ENCODE measurements at regions not wholly inside any gene's neighbourhood (a gene's known extent, or its start where the extent isn't known, plus 50 kb on each side); places are given as distances from the start of the nearest gene placed in this dataset.

GRCh38 chr5:166377756-166378155, 1913.7 kb upstream of the WWC1 start:
- DNase-seq, result no peak

DNA sequence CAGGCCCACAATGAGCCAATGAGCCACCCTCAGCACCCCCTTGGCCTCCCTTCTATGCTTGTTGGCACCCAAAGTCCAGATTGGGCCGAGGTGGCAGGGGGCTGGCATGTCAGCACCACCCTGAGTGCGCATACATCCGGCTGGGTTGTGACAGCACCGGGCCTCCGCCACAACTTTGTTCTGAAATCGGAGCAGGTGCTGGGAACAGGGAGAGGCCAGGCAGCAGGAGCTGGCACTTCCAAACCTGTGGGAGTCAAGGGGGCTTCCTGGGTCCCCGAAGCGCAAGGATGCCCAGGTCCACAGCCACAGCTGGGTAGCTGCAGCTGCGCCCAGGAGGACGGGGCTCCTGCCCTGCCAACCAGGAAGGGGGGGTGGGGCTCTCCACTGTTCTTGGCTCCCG, 1911.9 kb upstream of the WWC1 start:
- no peak for DNase-seq

DNA sequence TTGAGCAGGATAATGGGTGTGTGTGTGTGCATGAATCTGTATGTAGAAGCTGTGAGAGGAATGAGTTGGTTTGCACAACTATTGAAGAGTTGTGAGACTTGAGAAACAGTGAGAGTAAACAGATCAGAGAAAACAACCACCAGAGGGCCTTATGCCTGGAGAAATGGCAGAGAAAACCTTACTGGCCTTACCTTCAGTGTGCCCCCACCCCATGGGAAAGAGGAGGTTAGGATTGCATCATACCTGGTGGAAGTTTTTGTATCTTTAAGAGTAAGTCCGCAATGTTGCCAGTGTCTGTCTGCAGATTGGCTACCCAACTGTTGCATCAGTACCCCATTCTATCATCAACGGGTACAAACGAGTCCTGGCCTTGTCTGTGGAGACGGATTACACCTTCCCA, 1909.4 kb upstream of the WWC1 start:
- DNase-seq, result no peak

DNA sequence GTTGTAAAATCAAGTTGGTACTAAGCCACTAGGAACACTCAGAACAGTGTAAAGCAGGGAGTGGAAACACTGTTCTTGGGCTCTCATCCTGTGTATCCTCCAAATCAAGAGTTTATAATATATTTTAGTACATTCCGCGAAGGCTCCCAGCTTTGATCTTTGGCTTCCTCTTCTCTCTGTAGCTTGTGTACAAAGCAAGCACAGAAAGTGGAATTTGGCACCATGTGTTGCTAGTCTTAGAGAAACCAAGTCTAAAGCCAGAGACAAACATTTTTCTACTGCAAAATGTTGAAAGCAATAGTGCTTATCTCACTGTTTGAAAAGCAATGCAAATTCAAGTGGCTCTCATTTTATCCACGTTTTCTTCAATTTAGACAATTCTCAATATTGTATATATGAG, 1893.3 kb upstream of the WWC1 start:
- DNase-seq, result no peak

DNA sequence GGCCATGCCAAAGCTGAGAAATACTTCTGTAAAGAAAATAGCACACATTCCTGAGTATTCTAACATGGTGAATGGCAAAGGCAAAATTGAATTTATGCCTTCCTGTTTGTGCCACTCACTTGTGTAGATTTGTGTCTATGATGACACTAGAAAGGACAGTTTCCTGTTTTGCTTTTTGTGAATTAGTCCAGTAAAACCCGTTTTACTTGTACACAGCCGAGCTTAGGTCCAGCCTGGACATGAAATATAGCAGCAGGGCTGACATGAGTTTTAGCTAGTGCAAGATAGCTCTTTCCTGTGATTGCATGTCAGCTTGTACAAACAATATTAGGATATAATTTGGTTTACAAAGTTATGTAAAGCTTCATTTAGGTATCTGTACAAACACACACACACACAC, 1891.7 kb upstream of the WWC1 start:
- no peak for DNase-seq

DNA sequence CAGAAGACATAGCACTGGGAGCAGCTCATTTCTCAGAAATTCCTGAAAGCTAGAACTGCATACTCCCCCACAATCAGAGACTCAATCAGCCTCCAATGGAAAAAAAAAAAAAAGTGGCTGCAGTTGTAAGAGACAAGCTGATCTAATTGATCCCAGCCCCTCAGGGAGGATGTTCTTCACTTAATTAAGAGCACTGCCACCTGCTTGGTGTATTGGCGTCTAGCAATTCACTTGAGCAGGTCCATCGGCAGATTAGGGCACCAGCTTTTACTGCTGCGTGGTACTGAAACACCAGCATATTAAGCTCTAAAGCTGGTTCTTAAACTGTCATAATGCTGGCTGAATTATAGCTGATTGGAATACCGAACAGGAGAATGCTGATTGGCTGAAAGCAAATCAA, 1890.1 kb upstream of the WWC1 start:
- DNase-seq, result no peak

GRCh38 chr5:166412191-166412590, 1879.3 kb upstream of the WWC1 start:
- DNase-seq, result no peak

DNA sequence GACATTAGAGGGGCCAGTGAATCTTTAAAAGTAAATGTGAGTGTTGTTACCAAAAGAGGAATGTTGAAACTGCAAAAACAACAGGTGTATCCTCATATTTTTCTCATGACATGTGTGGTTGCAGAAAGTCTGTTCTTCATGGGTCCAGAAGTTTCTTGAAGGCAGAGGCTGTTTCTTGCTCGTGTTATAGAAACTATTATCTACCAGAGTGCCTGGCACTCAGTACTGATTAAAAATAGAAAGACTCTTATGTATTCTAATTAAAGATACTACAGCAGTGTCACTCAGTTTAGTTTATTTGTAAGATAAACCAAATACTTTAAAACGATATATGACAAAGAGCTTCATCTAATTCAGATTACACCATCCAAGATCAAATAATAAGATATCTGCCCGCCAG, 1864.2 kb upstream of the WWC1 start:
- DNase-seq, result no peak

- no peak for DNase-seq
Observed at GRCh38 chr5:166428264-166428803, 1863.1 kb upstream of the WWC1 start.

GRCh38 chr5:166430491-166431319, 1860.7 kb upstream of the WWC1 start:
- DNase-seq, result no peak

DNA sequence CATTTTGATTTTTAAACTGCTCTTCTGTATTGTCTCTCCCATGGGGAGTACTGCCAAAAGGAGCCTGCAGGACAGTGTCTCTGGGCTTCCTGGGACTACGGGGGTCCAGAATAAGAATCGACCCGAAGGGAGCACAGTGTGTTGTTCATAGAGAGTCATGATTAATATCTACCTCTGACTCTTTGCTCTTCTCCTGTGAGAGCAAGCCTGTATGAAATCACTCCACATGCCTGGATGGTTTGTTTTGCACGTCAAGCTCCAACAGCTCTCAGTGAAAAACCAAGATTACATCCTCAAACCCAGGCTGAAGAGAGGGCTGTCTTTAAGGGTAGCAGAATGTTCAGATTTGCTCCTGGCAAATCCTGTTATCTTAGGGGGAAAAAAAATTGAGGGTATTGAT, 1860.0 kb upstream of the WWC1 start:
- no peak for DNase-seq

GRCh38 chr5:166433679-166434078, 1857.8 kb upstream of the WWC1 start:
- no peak for DNase-seq

DNA sequence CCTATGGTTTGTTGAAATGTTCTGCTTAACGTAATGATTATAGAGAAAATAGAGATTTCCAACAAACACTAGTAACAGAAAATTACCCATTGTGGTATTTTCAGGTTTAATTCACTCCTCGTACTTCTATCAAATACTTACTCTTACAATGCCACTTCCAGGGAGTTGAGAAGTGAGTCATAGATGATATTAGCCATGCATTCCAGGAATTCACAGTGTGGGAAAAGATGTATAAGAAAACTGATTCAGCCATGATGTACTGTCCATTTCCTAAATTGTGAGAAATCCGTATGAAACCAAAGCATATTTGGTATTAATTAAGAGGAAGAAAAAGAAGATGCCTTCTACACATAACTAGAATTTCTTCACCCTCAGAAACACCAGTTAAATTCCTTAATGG, 1854.6 kb upstream of the WWC1 start:
- no peak for DNase-seq

DNA sequence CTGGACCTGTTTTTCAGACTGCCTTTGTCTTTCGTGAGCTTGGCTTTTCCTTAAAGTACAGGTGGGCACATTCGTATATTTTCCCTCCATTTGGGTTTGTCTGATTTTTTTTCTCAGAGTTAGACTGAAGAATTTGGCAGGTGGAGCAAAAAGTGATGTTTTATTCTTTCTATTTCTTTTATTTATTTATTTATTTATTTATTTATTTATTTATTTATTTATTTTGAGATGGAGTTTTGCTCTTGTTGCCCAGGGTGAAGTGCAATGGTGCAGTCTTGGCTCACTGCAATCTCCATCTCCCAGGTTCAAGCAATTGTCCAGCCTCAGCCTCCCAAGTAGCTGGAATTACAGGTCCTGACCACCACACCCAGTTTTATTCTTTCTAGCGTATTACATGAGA, 1805.1 kb upstream of the WWC1 start:
- no peak for DNase-seq

DNA sequence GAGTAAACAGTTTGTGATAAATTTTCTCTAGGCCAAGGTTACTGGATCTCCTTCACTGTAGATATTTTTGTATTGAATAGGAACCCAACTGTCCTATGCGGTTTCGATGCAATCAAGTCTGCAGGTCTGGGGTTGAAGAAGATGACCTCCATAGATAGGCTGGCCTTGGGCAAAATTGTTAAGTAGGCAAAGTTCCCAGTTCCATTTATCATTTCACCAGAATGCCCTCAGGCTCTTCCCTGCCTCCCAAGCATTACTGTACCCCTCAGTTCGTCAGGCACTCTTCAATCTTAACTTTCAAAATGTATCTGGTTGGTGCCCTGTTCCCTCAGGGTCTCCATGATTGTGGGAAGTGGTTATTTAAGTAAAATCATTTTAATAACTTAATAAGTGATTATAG, 1802.9 kb upstream of the WWC1 start:
- DNase-seq, result no peak

GRCh38 chr5:166493040-166493439, 1798.4 kb upstream of the WWC1 start:
- no peak for DNase-seq

- DNase-seq, result no peak
Observed at GRCh38 chr5:166493612-166494011, 1797.8 kb upstream of the WWC1 start.

DNA sequence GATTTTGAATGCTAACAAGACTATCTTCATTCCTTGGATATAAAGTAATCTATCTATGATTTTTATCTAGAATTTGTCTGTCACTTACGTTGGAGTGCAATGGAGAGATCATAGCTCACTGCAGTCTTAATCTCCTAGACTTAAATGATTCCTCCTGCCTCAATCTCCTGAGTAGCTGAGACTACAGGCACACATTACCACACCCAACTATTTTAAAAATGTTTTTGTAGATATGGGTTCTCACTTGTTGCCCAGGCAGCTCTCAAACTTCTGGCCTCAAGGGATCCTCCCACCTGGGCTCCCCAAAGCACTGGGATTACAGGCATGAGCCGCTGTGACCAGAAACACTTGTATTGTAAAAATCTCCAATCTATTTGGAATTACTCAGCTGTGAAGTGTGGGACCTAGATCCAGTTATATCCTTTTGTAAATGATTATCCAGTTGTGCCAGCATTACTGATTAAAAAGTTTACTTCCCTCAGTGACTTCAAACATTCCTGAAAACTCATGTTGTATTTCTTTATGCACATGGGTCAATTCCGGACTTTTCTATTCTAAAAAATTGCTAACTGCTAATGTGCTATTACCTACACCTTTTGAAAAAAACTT, 1793.8 kb upstream of the WWC1 start:
- DNase-seq, result no peak

GRCh38 chr5:166499447-166500240, 1791.8 kb upstream of the WWC1 start:
- DNase-seq, result no peak

DNA sequence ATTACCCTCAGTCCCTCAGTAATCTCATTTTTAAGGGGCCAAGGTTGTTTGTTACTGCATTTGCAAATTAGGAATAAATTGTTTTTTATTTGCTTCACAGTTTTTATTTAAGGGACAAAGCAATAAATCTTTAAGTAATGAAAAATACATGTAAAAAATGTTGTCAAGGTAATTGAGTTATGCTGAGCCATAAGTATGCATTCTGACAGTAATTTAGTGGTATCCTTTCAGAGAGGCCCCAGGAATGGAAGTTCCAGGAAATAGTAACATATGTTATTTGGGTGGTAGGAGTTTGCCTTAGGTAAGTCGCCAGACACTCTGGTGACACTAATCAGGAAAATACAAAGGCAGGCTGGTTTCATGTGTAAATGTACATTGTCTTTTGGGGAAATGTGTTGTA, 1787.9 kb upstream of the WWC1 start:
- no peak for DNase-seq

GRCh38 chr5:166505067-166505466, 1786.4 kb upstream of the WWC1 start:
- DNase-seq, result no peak

- no peak for DNase-seq
Observed at GRCh38 chr5:166505544-166505943, 1785.9 kb upstream of the WWC1 start.

DNA sequence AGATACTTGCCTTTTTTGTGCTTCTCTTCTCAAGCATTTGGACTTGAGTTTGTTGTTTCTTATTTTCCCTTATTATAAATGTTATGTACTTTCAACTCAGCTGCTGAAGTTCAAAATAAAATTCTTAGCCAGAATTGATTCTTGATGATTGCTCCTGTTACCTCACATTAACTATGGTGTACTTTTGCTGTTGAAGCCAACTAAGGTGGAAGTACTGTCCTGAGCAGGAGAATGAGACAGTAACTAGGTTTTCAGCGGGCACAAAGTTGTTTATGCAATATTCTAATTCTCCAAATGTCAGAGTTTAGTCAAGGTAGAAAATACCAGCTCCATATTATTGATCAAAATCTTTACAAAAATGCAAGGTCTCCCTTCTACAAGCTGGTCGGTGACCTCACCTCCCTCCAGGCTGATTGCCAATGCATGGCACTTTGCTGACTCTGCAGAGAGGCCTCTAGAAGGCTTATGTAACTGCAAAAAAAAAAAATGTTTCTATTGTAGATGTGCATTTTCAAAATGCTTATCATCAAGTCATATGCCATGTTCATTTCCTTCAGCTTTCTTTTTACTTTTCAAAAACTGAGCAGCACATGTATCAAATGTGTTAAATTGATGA, 1783.5 kb upstream of the WWC1 start:
- DNase-seq, result no peak
